Inferior parietal cortex (tissue), 1 donor: ENCODE measurements at regions not wholly inside any gene's neighbourhood (a gene's known extent, or its start where the extent isn't known, plus 50 kb on each side); places are given as distances from the start of the nearest gene placed in this dataset.

Experiments
- DNase-seq: peaks from one replicate; pipeline ENCODE4 v3.0.0-alpha.2; 2016; ENCODE audit errors: extremely low spot score

DNA sequence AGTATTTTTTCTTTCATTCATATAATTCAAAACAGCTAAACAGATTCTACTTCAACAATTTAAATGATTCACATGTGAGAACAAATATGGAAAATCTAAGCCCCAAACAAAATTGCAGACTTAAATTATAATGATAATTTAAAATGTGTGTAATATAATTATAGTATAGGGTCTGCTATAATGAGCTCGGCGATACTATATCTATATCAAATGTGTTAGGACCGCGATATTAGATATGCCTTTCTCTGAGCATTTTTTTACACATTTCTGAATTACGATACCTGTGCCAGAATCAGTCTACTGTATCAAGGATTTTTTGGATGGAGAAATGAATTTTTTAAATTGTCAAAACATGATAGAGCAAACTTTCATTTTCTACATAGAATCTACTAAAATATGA, 808.8 kb upstream of the POU3F3 start:
- DNase-seq: no peak

DNA sequence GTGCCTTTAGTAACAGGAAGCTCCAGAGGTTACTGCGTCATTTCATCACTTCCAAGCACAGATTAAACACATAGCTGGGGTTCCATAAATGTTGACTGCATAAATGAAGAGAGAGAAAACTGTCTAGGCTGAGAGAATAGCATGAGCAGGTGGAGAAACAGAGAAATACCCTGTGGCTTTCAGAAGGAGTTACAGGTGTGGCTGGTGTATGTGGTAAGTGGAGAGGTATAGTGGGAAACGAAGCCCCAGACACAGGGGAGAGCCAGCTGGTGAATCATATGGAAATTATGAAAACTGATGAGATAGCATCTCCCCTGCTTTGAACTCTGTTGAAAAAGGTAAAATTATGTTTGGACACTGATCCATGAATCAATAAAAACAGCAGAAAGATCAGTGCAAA, 807.4 kb upstream of the POU3F3 start:
- DNase-seq: no peak

DNA sequence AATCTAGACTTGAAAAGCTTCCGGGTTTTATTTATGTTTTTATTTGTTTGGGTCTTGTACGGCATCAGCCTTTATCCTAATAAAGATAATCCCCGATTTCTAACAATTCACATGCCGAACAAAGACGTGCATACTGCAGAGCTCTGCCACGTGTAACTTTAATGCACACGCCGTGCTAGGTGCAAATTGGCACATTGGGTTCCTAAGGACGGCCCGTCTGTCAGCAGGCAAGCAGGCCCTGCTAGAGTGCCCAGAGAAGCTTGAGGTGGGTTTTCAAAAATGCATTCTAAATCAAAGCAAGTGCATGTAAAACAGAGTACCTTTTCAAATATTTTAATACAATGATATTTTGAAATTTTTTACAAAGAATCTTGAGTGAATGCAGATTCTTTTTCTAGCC, 806.4 kb upstream of the POU3F3 start:
- no peak for DNase-seq

DNA sequence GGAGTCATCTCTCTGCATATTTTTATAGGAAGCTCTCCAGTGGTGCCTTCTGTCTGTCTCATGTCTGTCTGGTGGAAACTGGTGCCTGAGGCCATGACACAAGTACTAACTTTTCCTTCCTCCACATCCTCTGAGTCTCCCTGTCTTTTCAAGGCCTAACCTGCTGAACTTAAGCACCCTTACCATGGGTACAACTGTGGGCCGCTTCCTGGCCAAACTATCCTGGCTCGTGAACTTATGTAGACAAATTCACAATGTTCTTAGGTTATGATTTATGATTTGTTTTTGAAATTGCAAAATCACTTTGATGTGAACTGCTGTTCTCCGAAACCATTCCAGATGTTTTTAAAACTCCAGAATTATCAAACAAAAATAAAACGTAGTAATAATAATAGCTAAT, 804.5 kb upstream of the POU3F3 start:
- DNase-seq: no peak

DNA sequence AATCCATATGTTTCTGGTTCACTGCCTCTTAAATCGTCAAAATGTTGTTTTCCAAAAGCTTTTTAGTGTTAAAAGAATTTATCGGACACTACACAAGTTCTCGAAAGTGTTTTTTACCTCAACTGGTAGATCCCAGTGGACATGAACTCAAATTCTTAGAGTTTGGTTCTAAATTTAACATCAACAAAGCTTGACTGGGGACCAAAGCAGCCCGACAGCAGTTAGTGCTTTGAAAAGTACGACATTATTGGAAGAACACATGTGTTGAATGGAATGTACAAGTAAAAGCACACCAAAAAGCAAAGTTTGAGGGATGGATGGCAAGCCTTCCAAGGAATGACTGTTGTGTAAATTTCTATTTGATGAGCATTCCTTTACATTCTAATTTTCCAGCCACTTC, 803.9 kb upstream of the POU3F3 start:
- no peak for DNase-seq

DNA sequence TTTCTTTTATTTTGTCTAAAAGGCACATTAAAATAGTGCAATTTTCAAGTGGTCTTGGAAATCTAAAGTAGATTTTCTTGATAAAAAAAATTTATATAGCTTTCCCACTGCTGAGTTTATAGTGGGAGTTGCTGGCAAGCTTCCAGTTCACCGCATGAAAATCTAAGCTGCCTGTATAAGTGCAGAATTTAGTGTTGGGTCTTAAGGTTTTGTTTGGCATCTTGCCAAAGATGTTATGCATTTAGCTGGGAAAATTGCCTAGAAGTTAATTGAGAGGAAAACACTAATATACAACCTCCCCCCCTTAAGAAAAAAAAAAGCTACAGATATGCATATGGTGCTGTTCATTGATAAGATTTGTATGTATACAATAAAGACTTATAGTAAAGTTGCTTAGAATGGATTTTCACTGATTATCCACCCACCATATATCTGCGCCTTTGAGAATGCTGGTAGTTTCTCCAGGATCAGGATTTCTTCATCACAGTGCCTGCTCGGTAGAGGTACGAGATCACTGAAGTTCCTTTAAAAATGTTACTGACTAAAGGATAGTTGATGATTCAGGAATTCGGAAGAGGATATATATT, 803.2 kb upstream of the POU3F3 start:
- DNase-seq: no peak

DNA sequence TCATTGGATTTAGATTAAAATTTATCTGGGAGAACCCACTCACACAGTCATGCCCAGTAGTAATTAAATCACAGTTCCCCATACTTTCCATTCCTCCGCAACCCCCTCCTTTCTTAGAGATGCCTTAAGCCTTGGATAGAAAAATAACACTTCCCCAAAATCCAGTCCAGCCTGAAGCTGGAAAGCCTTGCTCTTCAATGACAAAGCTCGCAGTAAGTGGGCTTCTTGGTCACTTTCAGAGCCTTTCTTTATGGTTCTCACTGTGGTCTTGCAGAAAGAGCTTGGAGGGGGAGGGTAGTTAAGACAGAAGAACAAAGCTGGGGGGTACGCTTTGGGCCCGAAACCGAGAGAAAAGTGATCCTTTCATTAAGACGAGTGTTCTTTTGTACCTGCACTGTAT, 802.1 kb upstream of the POU3F3 start:
- no peak for DNase-seq

DNA sequence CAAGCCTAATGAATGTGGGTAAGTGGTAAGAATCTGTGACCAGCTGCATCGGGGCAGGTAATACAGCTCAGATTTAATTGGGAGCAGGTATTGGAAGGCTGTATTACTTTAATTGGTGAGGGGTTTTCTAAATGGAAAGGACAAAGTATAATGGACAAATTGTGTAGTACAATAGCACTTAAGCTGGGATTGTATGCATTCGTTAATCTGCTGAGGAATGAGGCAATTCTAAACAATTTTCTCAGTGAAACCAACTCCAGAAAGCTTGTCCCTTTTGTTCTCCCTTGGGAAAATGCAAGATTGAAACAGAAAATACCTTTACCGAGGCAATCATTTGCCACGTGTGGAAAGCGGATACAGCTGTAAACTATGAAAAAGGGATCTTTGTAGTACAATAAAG, 801.6 kb upstream of the POU3F3 start:
- no peak for DNase-seq

DNA sequence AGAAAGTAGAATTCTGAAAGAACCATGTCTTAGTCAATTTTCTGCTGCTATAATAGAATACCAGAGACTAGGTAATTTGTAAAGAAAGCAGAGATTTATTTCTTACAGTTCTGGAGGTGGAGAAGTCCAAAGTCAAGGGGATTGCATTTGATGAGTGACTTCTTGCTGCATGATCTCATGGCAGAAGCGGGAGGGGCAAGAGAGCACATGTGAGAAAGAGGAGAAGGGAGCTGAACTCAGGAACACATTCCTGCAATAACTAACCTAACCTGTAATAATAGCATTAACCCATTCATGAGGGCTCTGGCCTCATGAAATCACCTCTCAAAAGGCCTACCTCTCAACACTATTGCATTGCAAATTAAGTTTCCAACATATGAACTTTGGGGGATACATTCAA, 797.5 kb upstream of the POU3F3 start:
- no peak for DNase-seq

DNA sequence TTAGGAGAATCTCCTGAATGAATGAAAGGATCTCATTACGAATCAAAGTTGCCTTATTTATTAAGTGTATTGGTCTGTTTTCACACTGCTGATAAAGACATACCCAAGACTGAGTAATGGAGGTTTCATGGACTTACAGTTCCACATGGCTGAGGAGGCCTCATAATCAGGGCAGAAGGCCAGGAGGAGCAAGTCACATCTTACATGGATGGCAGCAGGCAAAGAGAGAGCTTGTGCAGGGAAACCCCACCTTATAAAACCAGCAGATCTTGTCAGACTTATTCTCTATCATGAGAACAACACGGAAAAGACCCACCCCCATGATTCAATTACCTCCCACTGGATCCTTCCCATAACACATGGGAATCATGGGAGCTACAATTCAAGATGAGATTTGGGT, 785.2 kb upstream of the POU3F3 start:
- no peak for DNase-seq

DNA sequence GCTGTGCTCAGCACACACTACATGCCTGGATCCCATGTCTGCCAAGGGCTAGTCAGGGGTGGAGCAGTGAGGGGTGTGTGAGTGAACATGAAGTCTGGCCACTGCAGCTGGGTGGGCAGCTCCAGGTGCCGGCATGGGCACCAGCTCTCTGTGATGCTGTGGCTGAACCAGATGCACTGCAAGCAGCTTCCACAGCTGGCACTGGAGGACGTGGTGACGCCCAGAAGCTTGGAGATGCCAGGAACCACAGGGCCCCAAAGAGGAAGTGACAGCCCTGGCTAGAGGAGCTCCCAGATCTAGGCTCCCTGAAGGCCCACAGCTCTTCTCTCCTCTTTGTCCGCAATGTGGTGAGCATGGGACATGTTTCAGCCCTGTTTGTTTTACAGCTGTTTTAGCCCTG, 776.3 kb upstream of the POU3F3 start:
- DNase-seq: no peak

DNA sequence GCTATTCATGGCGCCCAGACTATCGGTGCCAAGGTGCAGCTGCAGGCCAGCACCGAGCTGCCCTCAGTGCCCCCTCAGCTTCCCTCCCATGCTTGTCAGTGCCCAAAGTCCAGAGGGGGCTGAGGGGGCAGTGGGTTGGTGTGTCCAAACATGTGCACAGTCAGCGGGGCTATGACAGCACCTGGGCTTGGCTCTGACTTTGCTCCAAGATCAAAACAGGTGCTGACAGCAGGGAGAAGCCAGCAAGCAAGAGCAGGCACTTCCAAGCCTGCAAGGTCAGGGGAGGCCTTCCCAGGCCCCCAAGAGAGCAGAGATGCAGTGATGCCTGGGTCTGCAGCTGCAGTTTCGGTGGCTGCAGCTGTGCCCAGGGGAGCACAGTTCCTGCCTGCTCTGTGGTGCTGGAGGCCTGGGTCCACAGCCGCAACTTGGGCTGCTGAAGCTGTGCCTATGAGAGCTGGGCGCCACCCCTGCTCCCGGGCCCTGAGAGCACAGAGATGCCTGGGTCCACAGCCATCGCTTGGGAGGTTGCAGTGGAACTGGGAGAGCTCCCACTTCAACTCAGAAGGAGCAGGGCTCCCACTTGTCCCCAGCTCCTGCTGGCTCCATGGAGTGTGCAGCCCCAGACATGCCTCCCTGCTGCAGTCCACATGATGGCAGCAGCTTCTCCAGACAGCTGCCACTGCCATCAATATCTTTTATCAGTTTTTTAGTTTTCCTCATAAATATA, 775.3 kb upstream of the POU3F3 start:
- DNase-seq: no peak

DNA sequence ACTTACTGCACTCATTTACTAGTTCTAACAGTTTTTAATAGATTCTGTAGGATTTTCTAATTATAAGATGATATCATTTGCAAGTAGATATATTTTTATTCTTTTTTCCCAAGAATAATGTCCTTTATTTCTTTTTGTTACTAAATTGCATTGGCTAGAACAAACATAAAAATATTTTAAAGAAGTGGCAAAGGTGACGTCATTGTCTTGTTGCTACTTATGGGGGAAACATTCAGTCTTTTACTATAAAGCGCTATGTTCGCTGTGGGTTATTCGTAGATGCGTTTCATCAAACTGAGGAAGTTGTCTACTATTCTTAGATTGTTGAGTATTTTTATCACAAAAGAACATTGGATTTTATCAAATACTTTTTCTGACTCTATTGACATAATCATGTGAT, 765.2 kb upstream of the POU3F3 start:
- DNase-seq: no peak

DNA sequence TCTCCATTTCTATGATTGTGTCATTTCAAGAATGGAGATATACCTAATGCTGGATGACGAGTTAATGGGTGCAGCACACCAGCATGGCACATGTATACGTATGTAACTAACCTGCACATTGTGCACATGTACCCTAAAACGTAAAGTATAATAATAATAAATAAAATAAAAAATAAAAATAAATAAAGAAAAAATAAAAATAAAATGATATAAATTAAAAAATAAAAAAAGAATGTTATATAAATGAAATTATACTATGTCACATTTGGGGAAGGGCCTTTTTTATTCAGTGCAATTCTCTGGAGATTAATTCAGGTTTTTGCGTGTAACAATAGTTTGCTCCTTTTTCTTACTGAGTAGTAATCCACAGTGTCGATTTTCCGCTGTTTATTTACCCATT, 763.5 kb upstream of the POU3F3 start:
- DNase-seq: no peak

DNA sequence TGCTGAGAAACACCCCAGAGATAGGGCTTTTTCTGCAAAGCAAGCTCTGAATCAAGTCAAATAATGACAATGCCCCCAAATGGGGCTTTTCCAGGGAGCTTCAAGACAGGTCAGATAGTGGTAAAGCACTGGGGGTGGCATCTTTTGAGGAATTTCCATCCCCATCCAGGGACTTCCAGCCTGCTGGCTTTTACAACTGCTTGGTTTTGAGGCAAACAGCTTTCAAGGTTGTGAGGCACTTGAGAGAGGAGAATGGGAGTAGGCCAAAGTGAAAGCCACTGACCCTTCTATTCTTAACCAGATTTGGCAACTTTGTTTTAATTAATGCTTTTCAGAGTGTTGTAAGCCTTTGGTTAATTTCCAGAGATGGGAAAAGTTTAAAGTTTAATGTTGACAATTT, 762.0 kb upstream of the POU3F3 start:
- DNase-seq: no peak

DNA sequence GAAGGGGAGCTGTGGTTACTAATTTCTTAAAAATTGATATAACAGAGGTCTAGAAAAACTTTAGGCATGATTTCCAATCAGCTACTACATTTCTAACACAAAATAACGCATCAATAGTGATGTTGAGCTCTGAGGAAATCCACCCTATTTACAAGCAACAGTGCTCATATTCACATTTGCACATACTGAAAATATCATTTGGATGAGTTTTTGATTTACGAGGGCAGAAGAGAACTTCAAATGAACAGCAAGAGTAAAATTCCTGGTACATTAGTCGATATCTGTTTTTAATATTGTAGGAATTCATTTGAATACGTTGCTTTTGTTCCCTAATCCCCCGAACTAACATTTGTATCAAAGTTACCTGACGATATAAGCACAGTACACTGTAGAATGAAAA, 761.0 kb upstream of the POU3F3 start:
- DNase-seq: no peak

DNA sequence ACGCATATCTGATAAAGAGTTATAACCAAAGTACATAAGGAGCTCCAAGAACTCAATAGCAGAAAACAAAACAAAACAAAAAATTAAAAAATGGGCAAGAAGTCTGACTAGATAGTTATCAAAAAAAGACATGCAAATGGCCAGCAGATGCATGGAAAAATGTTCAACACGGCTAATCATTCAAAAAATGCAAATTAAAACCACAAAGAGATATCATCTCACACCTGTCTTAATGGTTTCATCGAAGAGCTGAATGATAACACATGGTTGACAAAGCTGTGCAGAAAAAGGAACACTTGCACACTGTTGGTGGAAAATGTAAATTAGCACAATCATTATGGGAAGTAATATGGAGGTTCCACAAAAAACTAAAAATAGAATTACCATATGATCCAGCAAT, 751.3 kb upstream of the POU3F3 start:
- DNase-seq: no peak

DNA sequence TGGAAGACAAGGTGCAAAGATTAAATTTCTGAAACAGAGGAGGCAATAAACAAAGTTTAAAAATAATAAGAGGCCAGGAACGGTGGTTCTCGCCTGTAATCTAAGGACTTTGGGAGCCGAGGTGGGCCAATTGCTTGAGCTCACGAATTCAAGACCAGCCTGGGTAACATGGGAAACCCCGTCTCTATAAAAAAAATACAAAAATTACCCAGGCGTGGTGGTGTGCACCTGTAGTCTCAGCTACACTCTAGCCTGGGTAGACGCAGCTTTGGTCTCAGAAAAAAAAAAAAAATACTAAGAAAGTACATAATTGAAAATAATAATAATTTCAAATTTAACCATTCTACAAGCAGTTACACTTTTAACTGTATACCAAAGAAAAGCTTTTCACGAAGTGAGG, 744.6 kb upstream of the POU3F3 start:
- no peak for DNase-seq

DNA sequence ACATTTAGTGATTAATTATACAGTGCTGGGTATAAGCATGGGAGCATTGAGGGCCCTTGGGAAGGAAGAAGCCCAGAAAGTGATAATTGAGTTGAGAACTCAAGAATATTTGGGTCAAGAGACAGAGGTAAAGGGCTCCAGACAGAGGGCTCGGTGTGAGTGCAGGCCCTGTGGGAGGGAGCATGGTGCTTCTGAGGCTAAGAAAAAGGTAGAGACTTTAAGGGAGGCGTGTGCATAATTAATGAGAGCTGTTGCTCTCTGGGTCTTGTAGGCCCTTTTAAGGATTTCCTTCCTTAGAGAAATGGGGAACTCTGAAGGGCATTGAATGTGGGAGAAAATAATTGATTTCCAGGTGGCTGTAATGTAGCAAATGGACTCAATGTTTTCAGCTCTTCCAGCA, 735.0 kb upstream of the POU3F3 start:
- no peak for DNase-seq

DNA sequence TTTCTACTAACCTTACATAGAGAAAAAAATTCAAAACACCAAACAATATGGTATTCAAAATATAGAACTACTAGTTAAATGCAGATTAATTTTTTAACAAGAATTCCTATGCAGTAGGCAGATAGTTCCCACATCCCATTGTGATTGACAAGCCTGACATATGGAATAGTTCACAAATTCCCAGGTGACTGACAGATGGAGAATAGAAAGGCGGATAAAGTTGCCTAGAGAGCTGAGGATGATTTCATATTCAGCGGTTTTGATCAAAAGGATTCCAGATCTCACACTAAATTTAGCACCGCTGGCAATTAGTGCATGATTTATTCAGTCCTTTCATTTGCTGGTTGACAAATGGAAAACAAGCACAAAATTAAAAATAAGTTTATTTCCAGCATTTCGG, 733.7 kb upstream of the POU3F3 start:
- DNase-seq: peak; percentile 4

DNA sequence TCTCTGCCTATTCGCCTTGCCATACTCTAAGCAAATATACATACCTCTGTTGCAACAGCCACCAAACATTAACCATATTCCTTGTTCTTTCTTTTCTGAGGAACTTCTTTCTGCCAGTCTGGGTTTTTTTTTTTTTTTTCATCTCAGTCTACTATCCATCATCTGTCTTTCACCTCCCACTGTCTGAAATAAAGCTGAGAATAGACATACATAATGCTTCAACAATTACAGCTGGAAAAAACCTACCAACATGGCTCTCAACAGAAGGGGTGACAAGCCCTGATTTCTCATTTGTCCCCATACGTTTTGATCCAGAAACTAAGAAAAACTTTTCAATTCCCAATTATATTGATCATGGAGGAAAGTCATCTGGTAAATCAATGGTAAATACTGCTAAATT, 728.8 kb upstream of the POU3F3 start:
- no peak for DNase-seq

DNA sequence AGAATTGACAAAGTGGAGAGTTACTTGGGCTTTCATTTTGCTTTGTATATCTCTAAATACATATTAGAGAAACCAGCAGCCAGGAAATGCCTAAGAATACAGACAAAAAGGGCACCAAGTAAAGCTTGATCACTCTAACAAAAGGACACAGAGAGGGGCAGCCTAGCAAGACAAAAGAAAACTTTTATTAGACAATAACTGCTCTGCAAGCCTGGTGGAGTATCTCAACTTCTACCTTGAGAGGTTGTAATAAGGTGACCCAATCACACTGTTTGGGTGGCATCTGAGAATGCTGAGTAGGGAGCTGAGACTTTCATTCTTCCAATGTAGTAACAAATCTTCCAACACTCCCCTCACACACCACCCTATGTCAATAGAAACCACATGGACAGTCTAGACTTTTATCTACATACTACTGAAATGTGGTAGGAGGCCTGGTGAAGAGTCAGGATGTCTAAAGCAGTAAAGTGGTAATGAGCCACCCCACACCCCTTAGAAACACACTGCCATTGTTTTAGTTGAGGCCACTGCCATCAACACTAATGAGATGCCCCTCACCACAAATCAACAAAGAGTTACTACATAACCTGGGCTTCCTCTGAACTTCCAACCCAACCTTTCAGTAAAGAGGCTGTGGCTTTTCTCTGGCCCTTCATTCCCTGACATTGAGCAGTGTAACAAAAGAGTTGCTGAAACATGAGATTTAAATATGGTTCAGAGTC, 726.7 kb upstream of the POU3F3 start:
- DNase-seq: no peak

DNA sequence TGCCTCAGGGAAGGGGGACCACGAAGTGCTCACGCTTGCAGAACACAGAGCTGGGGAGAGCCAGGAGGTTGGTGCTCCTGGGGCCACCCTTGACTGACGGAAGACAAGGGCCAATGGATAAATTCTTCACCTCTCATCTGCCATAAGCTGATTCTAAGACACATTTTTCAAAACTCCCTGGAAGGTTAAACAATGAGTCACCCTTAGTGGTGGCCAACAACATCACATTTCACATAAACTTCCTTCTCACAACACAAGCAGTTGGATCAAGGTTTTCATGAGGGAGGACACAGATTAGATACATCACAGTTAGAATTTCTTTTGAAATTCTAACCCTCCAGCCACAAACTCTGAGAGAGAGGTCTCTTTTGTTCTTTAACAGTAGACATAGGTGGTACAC, 713.6 kb upstream of the POU3F3 start:
- no peak for DNase-seq
